IPS-18a (cell line): ENCODE measurements at regions not wholly inside any gene's neighbourhood (a gene's known extent, or its start where the extent isn't known, plus 50 kb on each side); places are given as distances from the start of the nearest gene placed in this dataset.

Experiments used
- H3K27ac ChIP-seq: one replicate; pipeline ENCODE4 v1.5.1; 2013; ENCODE audit warnings: low read length
- H3K27me3 ChIP-seq: one replicate; pipeline ENCODE4 v1.6.1; 2013; ENCODE audit warnings: mild to moderate bottlenecking, low read length; ENCODE audit not compliant: control insufficient read depth, insufficient read depth
- H3K36me3 ChIP-seq: one replicate; pipeline ENCODE4 v1.6.1; 2013; ENCODE audit warnings: low read depth, low read length; ENCODE audit not compliant: control insufficient read depth
- H3K4me1 ChIP-seq: one replicate; pipeline ENCODE4 v1.6.1; 2013; ENCODE audit warnings: low read depth, low read length; ENCODE audit not compliant: control insufficient read depth
- H3K4me3 ChIP-seq: one replicate; pipeline ENCODE4 v1.5.1; 2013; ENCODE audit warnings: low read length
- H3K9ac ChIP-seq: one replicate; pipeline ENCODE4 v1.6.1; 2013; ENCODE audit warnings: mild to moderate bottlenecking, low read length, moderate library complexity
- H3K9me3 ChIP-seq: one replicate; pipeline ENCODE4 v1.6.1; 2013; ENCODE audit warnings: low read depth, low read length; ENCODE audit not compliant: control insufficient read depth

- H3K27me3 ChIP-seq, result no peaks in the 10 kb centered on the region
- no peak overlapping the region for H3K4me3 ChIP-seq
- no peak overlapping the region for H3K9ac ChIP-seq
- H3K27ac ChIP-seq, result no peak overlapping the region
- peaks cover 7% of the 10 kb centered on the region for H3K9me3 ChIP-seq
- H3K36me3 ChIP-seq, result no peaks in the 10 kb centered on the region
- H3K4me1 ChIP-seq, result no peaks in the 10 kb centered on the region
These were observed 134.0 kb downstream of the QRSL1 start for GRCh38 chr6:106763361-106763760.

GRCh38 chr6:106761160-106761559, 131.8 kb downstream of the QRSL1 start:
- H3K9me3 ChIP-seq, result peaks cover 7% of the 10 kb centered on the region
- no peak overlapping the region for H3K9ac ChIP-seq
- H3K4me1 ChIP-seq, result no peaks in the 10 kb centered on the region
- H3K27me3 ChIP-seq, result no peaks in the 10 kb centered on the region
- no peak overlapping the region for H3K27ac ChIP-seq
- no peaks in the 10 kb centered on the region for H3K36me3 ChIP-seq
- no peak overlapping the region for H3K4me3 ChIP-seq

GRCh38 chr6:106759112-106759511, 129.7 kb downstream of the QRSL1 start:
- no peak overlapping the region for H3K27ac ChIP-seq
- H3K36me3 ChIP-seq, result no peaks in the 10 kb centered on the region
- H3K27me3 ChIP-seq, result no peaks in the 10 kb centered on the region
- H3K9ac ChIP-seq, result no peak overlapping the region
- H3K4me1 ChIP-seq, result no peaks in the 10 kb centered on the region
- no peak overlapping the region for H3K4me3 ChIP-seq
- H3K9me3 ChIP-seq, result peaks cover 7% of the 10 kb centered on the region

DNA sequence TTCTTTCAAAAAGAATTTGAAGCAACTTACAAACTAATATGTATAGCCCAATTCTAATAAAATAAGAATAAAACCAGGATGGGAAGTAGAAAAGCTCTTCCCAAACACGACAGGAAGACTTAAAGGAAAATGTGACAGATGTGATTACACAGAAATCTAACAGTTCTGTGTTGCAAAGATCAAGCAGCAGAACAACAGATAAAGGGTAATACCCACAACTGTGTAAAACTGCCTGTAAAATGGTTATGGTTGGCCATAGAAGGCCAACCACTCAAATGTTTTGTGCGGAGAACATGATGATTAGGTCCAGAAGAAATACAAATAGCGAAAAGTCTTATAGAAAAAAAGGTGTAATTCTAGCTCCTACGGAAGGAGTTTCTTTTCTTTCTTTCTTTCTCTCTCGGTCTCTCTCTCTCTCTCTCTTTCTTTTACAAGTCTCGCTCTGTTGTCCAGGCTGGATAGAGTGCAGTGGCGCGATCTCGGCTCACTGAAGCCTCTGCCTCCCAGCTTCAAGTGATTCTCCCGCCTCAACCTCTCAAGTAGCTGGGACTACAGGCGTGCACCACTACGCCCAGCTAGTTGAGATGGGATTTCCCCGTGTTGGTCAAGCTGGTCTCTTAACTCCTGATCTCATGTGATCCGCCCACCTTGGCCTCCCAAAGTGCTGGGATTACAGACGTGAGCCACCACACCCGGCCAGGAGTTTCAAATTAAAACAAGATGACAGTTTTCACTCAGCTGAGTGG, 128.5 kb downstream of the QRSL1 start:
- Histone ChIP-seq H3K9ac (no peak overlapping the region), H3K27ac (no peak overlapping the region), H3K36me3 (no peaks in the 10 kb centered on the region), H3K4me3 (no peak overlapping the region), H3K4me1 (no peaks in the 10 kb centered on the region), H3K27me3 (no peaks in the 10 kb centered on the region), H3K9me3 (peaks cover 7% of the 10 kb centered on the region)

GRCh38 chr6:106757267-106757666, 127.9 kb downstream of the QRSL1 start:
- Histone ChIP-seq H3K4me3 (no peak overlapping the region), H3K4me1 (peaks cover 4% of the 10 kb centered on the region), H3K9me3 (peaks cover 7% of the 10 kb centered on the region), H3K36me3 (no peaks in the 10 kb centered on the region), H3K27me3 (no peaks in the 10 kb centered on the region), H3K27ac (no peak overlapping the region), H3K9ac (no peak overlapping the region)

GRCh38 chr6:106754215-106754614, 124.8 kb downstream of the QRSL1 start:
- Histone ChIP-seq H3K9ac (no peak overlapping the region), H3K9me3 (peaks cover 5% of the 10 kb centered on the region), H3K36me3 (no peaks in the 10 kb centered on the region), H3K27ac (no peak overlapping the region), H3K4me3 (no peak overlapping the region), H3K27me3 (no peaks in the 10 kb centered on the region), H3K4me1 (peaks cover 22% of the 10 kb centered on the region)

DNA sequence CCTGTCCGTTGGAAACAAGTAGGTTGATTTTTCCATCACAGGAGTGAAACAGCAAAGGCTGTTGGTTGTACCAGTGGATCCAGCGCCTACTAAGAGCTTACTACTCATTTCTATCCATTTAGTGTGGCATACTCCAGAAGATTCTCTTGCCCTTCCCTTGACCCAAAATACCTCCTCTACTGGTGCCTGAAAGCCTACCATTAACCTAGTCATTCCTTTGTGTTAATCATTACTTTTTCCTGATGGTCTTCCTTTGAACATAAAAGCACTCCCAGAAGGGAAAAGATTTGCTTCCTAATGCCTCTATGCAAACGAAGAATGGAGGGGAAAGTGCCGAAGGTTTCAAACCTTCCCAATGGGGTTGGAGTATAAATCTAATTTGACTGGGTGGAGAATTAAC, 123.3 kb downstream of the QRSL1 start:
- no peaks in the 10 kb centered on the region for H3K36me3 ChIP-seq
- H3K4me1 ChIP-seq, result peaks cover 32% of the 10 kb centered on the region
- no peak overlapping the region for H3K27ac ChIP-seq
- H3K27me3 ChIP-seq, result no peaks in the 10 kb centered on the region
- H3K9ac ChIP-seq, result no peak overlapping the region
- H3K4me3 ChIP-seq, result no peak overlapping the region
- no peaks in the 10 kb centered on the region for H3K9me3 ChIP-seq

DNA sequence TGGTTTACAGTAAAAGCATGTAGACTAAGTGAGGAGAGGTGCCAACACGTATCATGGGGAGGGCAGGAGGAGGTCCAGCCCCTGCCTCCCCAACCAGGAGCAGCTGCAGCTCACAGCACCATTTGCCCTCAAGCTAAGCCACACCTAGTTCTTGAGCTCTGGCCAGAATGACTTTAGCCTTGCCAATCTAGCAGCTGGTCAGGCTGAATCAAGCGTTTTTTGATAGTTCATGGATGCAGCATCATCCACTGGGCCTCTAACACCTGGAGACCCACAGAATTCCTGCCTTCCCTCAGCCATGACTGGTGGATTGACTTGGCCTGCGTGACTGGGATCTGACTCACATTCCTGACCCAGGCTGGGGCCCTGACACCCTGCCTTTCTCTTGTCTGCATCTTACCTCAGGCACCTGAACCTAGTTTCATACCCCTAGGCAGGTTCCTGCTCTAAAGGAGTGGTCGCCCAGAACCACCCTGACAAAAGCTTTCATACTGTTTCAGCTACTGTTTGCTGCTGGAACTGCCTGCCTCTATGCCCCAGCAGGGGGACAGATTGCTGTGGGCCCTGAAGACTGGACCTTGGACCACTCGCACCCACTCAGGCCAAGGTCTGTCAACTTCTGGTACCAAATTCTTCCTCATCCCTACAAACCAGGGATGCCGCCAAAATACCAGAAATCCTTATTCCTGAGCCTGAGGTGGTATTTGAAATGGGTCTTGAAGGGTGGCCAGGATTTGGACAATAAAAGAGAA, 122.3 kb downstream of the QRSL1 start:
- no peak overlapping the region for H3K4me3 ChIP-seq
- H3K9ac ChIP-seq, result no peak overlapping the region
- no peaks in the 10 kb centered on the region for H3K36me3 ChIP-seq
- no peak overlapping the region for H3K27ac ChIP-seq
- no peaks in the 10 kb centered on the region for H3K9me3 ChIP-seq
- no peaks in the 10 kb centered on the region for H3K27me3 ChIP-seq
- peaks cover 32% of the 10 kb centered on the region for H3K4me1 ChIP-seq

DNA sequence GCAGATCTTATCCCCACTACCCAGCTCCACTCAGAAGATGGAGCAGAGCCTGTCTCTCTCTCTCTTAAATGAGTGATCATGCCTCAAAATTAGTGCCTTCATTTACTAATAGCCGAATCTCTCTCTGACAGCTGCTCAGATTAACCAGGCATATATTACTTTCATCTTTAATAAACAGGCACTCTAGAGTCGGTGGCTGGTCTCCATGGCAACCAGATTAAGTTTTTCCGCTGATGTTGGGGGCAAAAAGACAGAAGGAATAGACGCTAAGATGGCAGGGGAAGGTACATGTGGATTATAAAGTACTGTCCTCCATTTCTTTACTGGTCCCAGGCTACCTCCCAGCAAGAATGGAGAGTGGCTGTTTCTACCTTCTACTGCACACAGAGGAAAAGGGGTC, 121.6 kb downstream of the QRSL1 start:
- no peak overlapping the region for H3K4me3 ChIP-seq
- no peaks in the 10 kb centered on the region for H3K36me3 ChIP-seq
- H3K9me3 ChIP-seq, result no peaks in the 10 kb centered on the region
- H3K9ac ChIP-seq, result no peak overlapping the region
- H3K4me1 ChIP-seq, result peaks cover 32% of the 10 kb centered on the region
- no peak overlapping the region for H3K27ac ChIP-seq
- no peaks in the 10 kb centered on the region for H3K27me3 ChIP-seq

- H3K36me3 ChIP-seq, result no peaks in the 10 kb centered on the region
- peaks cover 32% of the 10 kb centered on the region for H3K4me1 ChIP-seq
- no peak overlapping the region for H3K4me3 ChIP-seq
- H3K9ac ChIP-seq, result no peak overlapping the region
- H3K27me3 ChIP-seq, result no peaks in the 10 kb centered on the region
- H3K9me3 ChIP-seq, result no peaks in the 10 kb centered on the region
- H3K27ac ChIP-seq, result no peak overlapping the region
These were observed 121.0 kb downstream of the QRSL1 start for GRCh38 chr6:106750142-106750918.

GRCh38 chr6:106749609-106750008, 120.2 kb downstream of the QRSL1 start:
- Histone ChIP-seq H3K9me3 (no peaks in the 10 kb centered on the region), H3K9ac (no peak overlapping the region), H3K27ac (no peak overlapping the region), H3K36me3 (no peaks in the 10 kb centered on the region), H3K27me3 (no peaks in the 10 kb centered on the region), H3K4me3 (no peak overlapping the region), H3K4me1 (peaks cover 32% of the 10 kb centered on the region)
